Upper lobe of right lung (tissue), 1 donor: ENCODE measurements at regions not wholly inside any gene's neighbourhood (a gene's known extent, or its start where the extent isn't known, plus 50 kb on each side); places are given as distances from the start of the nearest gene placed in this dataset.

Experiments
- ATAC-seq: fragments of 200-7000 bp; cut with Tn5 transposase; one replicate; pipeline ENCODE4 v1.9.1; 2020; ENCODE audit warnings: mild to moderate bottlenecking, moderate library complexity
- DNase-seq: peaks from one replicate; pipeline ENCODE4 v3.0.0-alpha.2; 2020
- H3K27ac ChIP-seq: fragments of 200-600 bp; one replicate; pipeline ENCODE4 v1.8.0; 2022
- H3K27me3 ChIP-seq: fragments of 200-600 bp; one replicate; pipeline ENCODE4 v1.8.0; 2022; ENCODE audit warnings: mild to moderate bottlenecking
- H3K36me3 ChIP-seq: fragments of 200-600 bp; one replicate; pipeline ENCODE4 v1.8.0; 2022
- H3K4me1 ChIP-seq: fragments of 200-600 bp; one replicate; pipeline ENCODE4 v1.8.0; 2022
- H3K4me3 ChIP-seq: fragments of 200-600 bp; one replicate; pipeline ENCODE4 v1.8.0; 2022; ENCODE audit warnings: mild to moderate bottlenecking
- H3K9me3 ChIP-seq: fragments of 200-600 bp; one replicate; pipeline ENCODE4 v1.8.0; 2022
- CTCF ChIP-seq: fragments of 200-600 bp; IDR thresholded peaks from one replicate; pipeline ENCODE4 v1.8.0; 2022; ENCODE audit warnings: antibody characterized with exemption
- intact Hi-C: fragments of 100-400 bp; cut with DNase I; formaldehyde crosslinking; loops from one replicate; pipeline ENCODE4 v1.11.0; 2022
- donor health status: DM: no; HTN: yes; CAD: no; lungs with severe emphysema.

- Histone ChIP-seq H3K27ac (no peak overlapping the region), H3K4me1 (no peaks in the 10 kb centered on the region), H3K9me3 (no peaks in the 10 kb centered on the region), H3K27me3 (no peaks in the 10 kb centered on the region), H3K36me3 (no peaks in the 10 kb centered on the region), H3K4me3 (no peak overlapping the region)
- ATAC-seq (peak; percentile 58), DNase-seq (no peak)
- TF ChIP-seq CTCF = no peak
- intact Hi-C loops = no loop called here
Observed at GRCh38 chr14:49051328-49052060, 534.7 kb downstream of the RPS29 start.

GRCh38 chr14:49050822-49051221 is 535.4 kb downstream of the RPS29 start:
- no peak overlapping the region for H3K27ac ChIP-seq
- TF ChIP-seq CTCF = no peak
- no peaks in the 10 kb centered on the region for H3K36me3 ChIP-seq
- no peak overlapping the region for H3K4me3 ChIP-seq
- no peaks in the 10 kb centered on the region for H3K4me1 ChIP-seq
- intact Hi-C loops = no loop called here
- ATAC-seq (peak; percentile 22), DNase-seq (no peak)
- H3K27me3 ChIP-seq = no peaks in the 10 kb centered on the region
- H3K9me3 ChIP-seq = no peaks in the 10 kb centered on the region

GRCh38 chr14:49049711-49050110 is 536.5 kb downstream of the RPS29 start:
- Histone ChIP-seq H3K4me3 (no peak overlapping the region), H3K36me3 (no peaks in the 10 kb centered on the region), H3K4me1 (no peaks in the 10 kb centered on the region), H3K9me3 (no peaks in the 10 kb centered on the region), H3K27me3 (no peaks in the 10 kb centered on the region), H3K27ac (no peak overlapping the region)
- intact Hi-C loops = no loop called here
- DNase-seq = no peak
- TF ChIP-seq CTCF = no peak
- no peak for ATAC-seq

GRCh38 chr14:49044981-49045380 is 541.2 kb downstream of the RPS29 start:
- no peak for DNase-seq
- intact Hi-C loops = no loop called here
- no peak for TF ChIP-seq CTCF

GRCh38 chr14:49036984-49037516 is 549.1 kb downstream of the RPS29 start:
- H3K27me3 ChIP-seq = no peaks in the 10 kb centered on the region
- H3K4me3 ChIP-seq = no peak overlapping the region
- ATAC-seq = no peak
- no peaks in the 10 kb centered on the region for H3K9me3 ChIP-seq
- intact Hi-C loops = no loop called here
- H3K4me1 ChIP-seq = no peaks in the 10 kb centered on the region
- no peak for DNase-seq
- no peaks in the 10 kb centered on the region for H3K36me3 ChIP-seq
- TF ChIP-seq CTCF = no peak
- no peak overlapping the region for H3K27ac ChIP-seq

More at GRCh38 chr14:49044981-49045380, 541.2 kb downstream of the RPS29 start:
- Histone ChIP-seq H3K27ac (no peak overlapping the region), H3K36me3 (no peaks in the 10 kb centered on the region), H3K27me3 (no peaks in the 10 kb centered on the region), H3K9me3 (no peaks in the 10 kb centered on the region), H3K4me1 (no peaks in the 10 kb centered on the region), H3K4me3 (no peak overlapping the region)
- no peak for ATAC-seq
